CD4-positive, alpha-beta T cell treated with Interleukin-17A for 1 hour (primary cell): ENCODE measurements at regions not wholly inside any gene's neighbourhood (a gene's known extent, or its start where the extent isn't known, plus 50 kb on each side); places are given as distances from the start of the nearest gene placed in this dataset.
"Not testable (repeated sequence)": the region's sequence is repeated elsewhere in the genome, so short reads cannot be mapped to it uniquely, and the experiment has no call there.

Experiments used
- DNase-seq: peaks from one replicate; pipeline ENCODE4 v3.0.0-alpha.2; 2020

GRCh38 chrX:65879977-65880799, 159.7 kb downstream of the VSIG4 start:
- no peak for DNase-seq

- DNase-seq, result no peak
Observed at GRCh38 chrX:65878456-65878855, 161.4 kb downstream of the VSIG4 start.

- no peak for DNase-seq
Observed at GRCh38 chrX:65877953-65878352, 161.9 kb downstream of the VSIG4 start.

GRCh38 chrX:65875614-65876013, 164.3 kb downstream of the VSIG4 start:
- DNase-seq, result not testable (repeated sequence)

GRCh38 chrX:65874765-65875164, 165.1 kb downstream of the VSIG4 start:
- DNase-seq, result no peak

GRCh38 chrX:65874110-65874509, 165.8 kb downstream of the VSIG4 start:
- no peak for DNase-seq

GRCh38 chrX:65873385-65873784, 166.5 kb downstream of the VSIG4 start:
- DNase-seq, result no peak

- no peak for DNase-seq
Observed at GRCh38 chrX:65871671-65872311, 168.1 kb downstream of the VSIG4 start.

- not testable (repeated sequence) for DNase-seq
Observed at GRCh38 chrX:65870544-65870943, 169.3 kb downstream of the VSIG4 start.

- DNase-seq, result no peak
Observed at GRCh38 chrX:65866773-65867172, 173.1 kb downstream of the VSIG4 start.

- DNase-seq, result peak; percentile 45
Observed at GRCh38 chrX:65866146-65866545, 173.7 kb downstream of the VSIG4 start.

GRCh38 chrX:65862638-65863037, 177.2 kb downstream of the VSIG4 start:
- peak; percentile 2 for DNase-seq

GRCh38 chrX:65859299-65859698, 180.6 kb downstream of the VSIG4 start:
- DNase-seq, result no peak

GRCh38 chrX:65854437-65854836, 185.4 kb downstream of the VSIG4 start:
- DNase-seq, result not testable (repeated sequence)

- not testable (repeated sequence) for DNase-seq
Observed at GRCh38 chrX:65851306-65851705, 183.9 kb downstream of the MSN start.

GRCh38 chrX:65850821-65851220, 183.4 kb downstream of the MSN start:
- DNase-seq, result not testable (repeated sequence)

GRCh38 chrX:65846974-65847373, 179.5 kb downstream of the MSN start:
- DNase-seq, result no peak

GRCh38 chrX:65841263-65841662, 173.8 kb downstream of the MSN start:
- DNase-seq, result no peak

- DNase-seq, result no peak
Observed at GRCh38 chrX:65838674-65839073, 171.2 kb downstream of the MSN start.

GRCh38 chrX:65837875-65838549, 170.6 kb downstream of the MSN start:
- no peak for DNase-seq

GRCh38 chrX:65831268-65831667, 163.8 kb downstream of the MSN start:
- no peak for DNase-seq

GRCh38 chrX:65828599-65828998, 161.1 kb downstream of the MSN start:
- no peak for DNase-seq

- DNase-seq, result not testable (repeated sequence)
Observed at GRCh38 chrX:65825226-65825625, 157.8 kb downstream of the MSN start.
